Amygdala (tissue), 56 donors: ENCODE measurements at regions not wholly inside any gene's neighbourhood (a gene's known extent, or its start where the extent isn't known, plus 50 kb on each side); places are given as distances from the start of the nearest gene placed in this dataset.

ENCODE experiments used
- DNase-seq, 56 donors: peaks; one replicate each; lab custom pipeline; 2025; lab: John Stamatoyannopoulos, UW

DNA sequence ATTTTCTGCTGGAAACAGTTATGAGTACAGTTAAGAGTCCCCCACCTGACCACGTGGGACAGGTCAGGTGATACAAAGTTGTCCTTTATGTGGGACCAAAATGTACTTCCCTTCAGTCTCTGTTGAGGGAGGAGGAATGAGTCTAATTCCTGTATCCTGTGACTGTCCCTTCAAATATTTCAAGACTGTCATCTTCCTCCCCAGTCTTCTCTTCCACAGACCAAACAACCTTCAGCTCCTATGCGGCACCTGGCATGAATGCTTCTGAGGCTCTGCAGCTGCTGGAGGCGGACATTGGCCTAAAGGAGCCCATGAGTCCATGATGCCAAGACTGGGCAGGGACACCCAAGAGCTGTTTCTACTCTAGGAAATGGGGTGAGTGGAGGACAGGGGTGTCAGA, 72.1 kb upstream of the SIM2 start:
- no peak for DNase-seq

DNA sequence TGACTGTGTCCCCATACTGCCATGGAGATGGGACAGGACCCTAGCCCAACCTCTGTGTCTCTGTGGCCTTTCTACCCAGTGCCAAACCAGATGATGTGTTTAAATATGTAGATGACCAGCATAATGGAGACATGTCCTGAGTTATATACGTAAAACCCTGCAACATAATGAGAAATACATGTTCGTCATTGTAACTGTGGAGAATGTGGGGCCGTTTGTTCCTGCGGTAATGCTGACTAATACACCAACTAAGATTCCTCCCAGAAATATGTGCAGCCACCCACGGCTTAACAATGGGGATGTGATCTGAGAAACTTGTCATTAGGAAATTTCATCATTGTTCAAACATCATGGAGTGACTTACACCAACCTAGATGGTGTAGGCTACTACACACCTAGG, 71.7 kb upstream of the SIM2 start:
- DNase-seq: no peak

DNA sequence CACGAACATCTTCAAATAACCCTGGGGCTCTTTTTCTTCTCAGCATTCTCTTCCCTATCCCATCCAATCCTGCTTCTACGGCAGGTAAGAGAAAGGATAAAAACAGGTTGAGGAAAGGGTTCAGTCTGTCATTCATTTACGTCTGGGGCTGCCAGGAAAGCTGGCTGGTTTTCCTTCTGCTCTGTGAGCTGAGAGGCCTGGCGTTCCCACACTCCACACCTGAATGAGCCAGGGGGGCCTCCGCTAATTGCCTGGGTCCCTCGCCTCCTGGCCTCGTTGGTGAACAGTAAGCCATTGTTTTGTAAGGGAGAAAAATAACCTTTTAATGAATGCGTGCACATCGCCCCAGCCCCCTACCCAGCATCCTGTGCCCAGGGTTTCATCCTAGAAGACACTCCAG, 70.8 kb upstream of the SIM2 start:
- DNase-seq: no peak

DNA sequence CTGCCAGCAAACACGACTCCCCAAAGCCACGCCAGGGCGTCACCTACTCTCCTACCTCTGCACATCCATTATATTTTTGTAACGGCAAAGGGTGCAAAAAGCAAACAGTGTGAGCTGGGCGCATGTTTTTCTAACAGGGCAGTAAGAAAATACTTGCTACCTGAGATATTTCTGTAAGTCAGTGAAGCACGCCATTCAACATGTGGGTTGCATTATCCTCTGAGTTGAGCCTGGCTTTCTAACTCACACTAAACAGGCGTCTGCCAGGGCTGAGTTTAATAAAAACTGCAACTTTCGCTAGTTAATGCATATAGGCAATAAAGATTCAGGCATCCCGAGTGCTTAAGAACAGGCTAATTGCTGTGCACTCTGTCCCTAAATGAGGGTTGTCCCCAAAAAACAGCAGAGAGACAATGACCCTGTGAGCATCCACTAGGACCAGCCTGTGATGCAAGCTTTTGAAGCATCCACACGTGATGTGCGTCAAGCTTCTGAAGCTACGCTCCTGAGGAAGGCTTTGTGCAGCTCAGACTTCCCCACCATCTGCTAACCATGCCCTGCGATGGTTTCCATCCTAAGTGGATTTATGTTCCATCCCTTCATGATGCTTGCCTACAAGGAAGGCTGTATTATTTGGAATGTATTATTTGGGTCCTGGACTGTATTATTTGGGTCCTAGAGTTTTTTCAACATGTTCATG, 70.0 kb upstream of the SIM2 start:
- no peak for DNase-seq

DNA sequence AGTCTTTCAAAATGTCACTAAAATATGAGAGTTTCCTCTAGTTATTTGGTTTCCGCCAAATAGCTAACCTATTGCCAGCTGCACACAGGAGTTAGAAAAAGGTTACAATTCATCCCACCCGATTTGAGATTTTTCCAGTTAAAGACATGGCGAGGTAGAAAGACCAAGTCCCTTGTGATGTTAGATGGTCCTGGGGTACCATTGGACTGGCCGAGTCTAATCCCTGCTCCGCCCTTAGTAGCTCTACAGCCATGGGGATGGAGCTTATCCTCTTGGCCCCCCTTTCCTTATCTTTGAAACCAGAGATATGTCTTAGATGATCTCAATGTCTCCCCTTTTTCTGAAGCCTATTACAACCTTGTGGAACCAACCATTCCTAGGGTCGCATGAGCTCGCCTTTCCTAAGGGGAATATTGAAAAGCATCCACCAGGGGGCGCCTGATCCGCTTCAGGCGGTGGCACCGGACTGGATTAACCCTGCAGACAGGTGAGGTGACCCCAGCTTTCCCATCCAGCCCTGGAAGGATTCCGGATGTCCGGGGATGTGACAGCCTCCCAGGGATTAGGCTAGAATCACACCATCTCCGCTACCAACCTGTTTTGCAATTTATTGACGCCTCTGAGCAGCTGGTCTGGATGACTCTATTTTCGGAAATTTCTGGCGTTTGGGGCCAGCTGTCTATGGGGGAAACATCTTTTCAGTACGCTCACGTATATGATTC, 68.3 kb upstream of the SIM2 start:
- peak in 28 of 56 donors; percentile 1 to 59 (median 12) for DNase-seq

DNA sequence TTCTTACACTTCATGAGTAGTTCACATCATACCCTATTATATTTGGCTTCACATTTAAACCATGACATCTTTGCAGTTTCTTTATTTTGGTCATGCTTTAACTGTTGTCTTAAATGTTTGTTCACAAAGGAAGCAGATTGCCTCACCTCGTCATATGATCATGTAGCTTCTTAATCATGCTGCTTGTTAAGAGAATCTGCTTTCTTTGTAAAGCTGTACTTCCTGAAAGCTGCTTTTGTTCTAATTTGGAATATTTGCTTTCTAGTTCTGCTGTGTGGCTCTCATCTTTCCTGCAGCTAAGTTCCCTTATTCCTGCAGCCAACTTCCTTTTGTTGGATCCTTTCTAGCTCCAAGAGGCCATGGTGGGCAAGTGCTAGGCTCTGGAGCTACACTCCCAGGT, 62.9 kb upstream of the SIM2 start:
- DNase-seq: no peak

DNA sequence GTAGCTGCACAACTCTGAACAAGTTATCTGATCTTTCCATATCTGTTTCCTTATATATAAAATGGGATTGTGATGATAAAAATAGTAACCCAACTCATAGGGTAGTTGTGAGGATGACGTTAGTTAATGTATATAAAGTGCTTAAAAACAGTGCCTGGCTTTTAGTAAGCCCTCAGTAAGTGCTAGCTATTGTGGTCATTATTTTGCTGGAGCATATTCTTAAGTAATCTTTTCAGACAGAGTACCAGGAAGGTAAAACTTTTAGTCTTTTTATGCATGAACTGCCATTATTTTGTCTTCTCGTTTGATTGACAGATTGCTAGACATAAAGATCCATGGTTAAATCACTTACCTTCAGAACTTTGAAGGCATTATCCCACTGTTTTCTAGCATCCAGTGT, 62.5 kb upstream of the SIM2 start:
- no peak for DNase-seq

DNA sequence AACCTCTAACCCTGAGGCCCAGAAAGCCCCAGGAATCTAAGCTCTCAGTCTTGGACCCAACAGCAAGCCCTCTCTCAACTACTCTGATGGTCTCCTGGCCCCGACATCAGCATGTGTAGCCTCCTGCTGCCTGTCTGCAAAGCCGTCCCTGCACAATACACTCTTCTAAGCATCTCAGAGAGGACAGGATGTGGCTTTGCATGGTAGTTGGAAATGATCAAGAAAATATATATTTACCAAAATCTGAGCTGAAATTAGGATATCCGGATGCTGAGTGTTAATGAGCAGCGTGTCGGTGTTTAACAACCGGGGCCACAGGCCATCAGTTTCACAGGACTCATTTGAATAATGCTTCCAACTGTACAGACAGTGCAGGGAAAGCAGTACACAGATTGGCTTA, 59.1 kb upstream of the SIM2 start:
- DNase-seq: no peak

DNA sequence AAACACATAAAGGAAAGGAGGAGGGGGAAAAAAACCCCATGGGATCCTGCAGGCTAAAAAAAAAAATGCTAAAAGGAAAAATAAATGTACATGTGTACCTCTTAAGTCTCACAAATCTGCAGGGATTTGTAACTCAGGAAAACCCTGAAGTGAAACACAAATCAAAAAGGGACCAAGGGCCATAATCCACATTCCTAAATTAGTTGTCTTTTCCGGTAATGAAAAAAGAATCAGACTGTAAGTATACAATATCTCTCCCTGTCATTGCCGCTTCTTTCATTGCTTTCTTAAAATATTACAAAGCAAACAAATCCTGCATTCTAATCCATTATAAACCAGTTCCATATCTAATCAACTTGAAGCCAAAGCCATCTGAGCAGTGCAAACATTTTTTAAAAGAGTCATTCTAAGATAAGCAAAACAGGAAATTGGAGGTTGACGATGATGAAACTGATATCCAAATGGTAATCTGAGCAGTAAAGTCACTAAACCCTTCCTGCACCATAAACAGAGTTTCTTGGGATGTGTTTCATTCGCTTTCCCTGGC, 58.7 kb upstream of the SIM2 start:
- no peak for DNase-seq

DNA sequence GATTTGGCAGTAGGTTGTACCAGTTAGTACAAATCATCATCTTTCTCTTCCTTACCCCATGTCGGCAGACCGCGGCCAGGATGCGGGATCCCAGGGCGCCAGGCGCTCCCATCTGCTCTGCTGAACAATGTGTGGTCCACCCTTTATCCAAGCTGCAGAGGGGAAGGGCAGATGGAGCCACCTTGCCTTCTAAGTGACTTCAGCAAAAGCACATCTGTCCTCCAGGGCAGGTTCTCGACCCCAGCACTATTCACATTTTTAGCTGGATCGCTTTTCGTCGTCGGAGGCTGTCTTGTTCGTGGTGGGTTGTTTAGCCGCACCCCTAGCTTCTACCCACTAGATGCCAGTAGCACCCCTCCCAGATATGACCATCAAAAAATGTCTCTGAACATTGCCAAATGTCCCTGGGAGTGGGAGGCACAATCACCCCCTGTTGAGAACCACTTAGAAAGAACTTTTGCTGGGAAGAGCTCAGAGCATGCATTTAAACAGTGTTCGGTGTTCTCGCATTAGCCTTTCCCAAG, 58.1 kb upstream of the SIM2 start:
- no peak for DNase-seq

DNA sequence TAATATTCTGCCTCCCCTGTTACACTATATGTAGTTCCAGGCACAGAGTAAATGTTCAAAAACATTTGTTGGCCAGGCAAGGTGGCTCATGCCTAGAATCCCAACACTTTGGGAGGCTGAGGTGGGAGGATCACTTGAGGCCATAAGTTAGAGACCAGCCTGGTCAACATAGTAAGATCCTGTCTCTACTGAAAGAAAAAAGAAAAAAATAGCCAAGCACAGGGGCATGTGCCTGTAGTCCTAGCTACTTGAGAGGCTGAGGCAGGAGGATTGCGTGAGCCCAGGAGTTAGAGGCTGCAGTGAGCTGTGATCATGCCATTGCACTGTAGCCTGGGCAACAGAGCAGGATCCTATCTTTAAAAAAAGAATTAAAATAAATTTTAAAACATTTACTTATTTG, 57.6 kb upstream of the SIM2 start:
- no peak for DNase-seq

DNA sequence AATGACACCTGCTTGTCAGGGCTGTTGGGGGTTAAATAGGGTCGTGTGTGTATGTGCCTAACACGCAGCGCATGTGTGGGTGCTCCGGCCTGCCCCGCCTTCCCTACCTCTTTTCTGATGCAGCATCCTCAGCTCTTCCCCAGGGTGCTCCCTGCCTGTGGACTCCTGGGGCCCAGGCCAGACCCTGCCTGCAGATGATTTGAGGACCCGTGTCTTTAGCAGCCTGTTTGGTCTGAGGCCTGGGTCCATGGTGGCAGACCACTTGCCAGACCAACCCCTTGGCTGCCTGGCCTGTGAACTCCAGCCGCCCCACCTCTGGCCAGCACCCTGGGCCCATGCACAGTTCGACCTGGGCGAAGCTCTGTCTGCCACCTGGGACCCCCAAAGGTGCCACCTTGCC, 57.0 kb upstream of the SIM2 start:
- no peak for DNase-seq

DNA sequence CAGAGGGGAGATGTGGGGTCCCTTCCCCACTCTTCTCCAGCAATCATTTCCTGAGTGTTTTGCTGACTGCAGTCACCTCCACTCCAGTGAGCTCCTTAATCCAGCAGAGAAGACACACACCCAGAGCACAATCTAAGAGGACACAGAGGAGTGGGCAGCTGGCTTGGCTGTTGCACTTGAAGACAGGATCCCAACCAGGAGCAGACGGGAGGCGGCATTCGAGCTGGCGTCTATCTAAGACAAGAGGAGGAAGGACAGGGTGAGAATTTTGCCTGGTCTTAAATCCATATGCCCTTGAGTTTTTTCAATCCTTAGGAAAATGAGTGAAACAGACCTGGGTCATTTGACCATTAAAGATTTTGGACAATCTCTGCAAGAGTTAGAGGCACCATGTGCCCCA, 56.1 kb upstream of the SIM2 start:
- DNase-seq: no peak

DNA sequence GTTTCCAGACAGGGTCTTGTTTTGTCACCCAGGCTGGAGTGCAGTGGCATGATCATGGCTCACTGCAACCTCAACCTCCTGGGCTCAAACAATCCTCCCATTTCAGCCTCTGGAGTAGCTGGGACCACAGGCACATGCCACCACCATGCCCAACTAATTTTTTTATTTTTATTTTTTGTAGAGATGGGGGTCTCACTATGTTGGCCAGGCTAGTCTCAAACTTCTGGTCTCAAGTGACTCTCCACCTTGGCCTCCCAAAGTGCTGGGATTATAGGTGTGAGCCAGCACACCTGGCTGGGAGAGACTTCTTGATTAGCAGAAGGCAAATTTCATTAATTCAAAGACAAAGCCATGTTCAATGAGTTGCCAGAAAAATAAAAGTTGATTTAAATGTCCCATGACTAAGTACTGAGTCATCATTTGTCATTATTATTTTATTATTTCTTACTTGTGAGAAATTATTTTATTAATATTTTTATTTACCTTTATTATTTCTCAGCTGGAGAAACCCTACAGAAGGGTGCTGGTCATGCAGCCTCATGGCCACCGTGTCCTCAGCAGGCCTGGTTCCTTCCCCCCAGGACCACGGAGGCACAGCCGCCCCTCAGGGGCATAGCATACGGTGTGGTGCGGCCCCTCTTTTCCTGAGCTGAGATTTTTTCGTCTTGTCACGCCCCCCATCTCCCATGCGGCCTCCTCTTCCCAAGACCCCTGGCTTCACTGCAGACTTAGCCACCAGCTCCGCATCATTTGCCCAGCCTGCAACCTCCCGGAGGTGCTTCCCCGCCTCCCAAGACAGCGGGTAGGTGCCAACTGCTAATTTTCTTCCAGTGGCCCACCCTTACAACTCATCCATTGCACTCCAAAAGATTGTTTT, 55.3 kb upstream of the SIM2 start:
- no peak for DNase-seq

DNA sequence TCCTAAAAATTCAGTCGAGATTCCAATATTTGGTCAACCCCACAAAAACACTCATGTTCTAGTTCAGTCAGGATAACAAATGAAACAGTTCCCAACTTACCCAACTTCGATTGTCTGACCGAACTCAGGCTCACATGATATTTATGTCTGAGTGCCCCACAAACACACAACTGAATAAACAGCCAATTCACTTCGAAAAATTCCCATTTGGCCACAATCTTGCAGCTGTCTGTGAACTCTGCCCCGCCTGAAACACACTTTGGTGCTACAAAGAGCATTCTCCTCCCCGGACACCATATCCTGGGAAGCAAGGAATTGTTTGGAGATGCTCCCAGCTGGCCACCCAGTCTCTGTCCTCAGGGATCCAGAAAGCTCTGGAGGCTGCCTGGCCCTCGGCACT, 52.9 kb upstream of the SIM2 start:
- DNase-seq: no peak

DNA sequence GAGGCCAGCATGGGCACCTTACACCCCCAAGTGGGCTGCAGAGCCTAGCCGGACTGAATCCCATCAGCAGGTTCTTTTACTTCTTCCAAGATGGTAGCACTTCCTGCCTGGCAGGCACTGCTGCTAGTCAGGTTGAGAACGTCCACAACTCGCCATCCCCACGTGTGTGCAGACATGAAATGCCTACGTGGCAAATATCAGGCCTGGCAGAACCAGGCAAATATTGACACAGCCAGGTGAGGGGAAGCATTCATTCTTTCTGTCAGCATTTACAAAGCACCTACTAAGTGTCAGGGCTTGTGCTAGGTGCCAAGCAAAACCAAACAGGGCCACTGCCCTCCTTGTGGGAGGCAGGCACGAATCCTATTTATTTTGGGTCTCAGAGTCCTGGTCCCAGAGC, 52.3 kb upstream of the SIM2 start:
- no peak for DNase-seq

DNA sequence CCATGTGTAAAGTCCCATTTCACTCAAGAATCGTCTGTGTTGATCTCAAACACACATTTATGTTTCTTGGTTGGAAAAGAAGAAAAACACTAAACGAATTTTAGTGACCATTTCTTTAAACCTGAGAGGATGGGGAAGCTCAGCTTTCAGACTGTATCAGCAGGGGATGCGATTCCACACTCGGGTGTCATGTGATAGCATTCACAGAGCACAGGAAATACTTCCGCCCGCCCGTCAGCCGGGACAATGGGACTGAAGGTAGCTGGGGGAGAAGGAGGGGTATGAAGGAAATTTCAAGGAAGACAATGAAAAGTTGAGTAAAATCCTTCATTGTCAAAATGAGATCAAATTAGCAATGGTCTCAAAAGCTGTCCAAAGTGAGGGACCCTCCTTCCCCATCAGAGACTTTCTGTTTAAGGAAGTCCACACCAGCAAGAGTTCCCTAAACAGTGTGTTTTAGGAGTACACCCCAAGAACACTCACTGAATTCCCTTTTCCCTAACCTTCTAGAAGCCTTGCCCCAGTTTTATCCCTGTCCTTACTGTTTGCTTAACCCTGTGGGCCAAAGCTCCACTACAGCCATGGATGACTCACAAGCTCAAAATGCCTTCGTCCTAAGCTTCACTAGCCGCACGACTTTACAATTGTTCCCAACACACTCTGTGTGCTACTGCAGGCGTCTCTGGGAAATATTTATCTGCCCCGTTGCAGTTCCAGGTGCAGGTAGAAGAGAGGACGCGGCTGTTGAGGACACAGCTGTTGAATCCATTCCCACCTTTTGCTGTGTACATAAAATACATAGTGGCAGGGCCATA, 51.4 kb upstream of the SIM2 start:
- DNase-seq: no peak
